Adrenal gland (tissue), 5 donors: ENCODE measurements at regions not wholly inside any gene's neighbourhood (a gene's known extent, or its start where the extent isn't known, plus 50 kb on each side); places are given as distances from the start of the nearest gene placed in this dataset.

Experiments
- CTCF ChIP-seq, 6 experiments: fragments of 450-650 bp in 4 of 6; fragments of 200-600 bp in 2 of 6; sonication (generic) in 1 of 6; IDR thresholded peaks; 1 replicate in 5 of 6; 2 replicates in 1 of 6; pipeline versions ENCODE4 v1.5.1 to v1.8.0; 2016 to 2021; ENCODE audit warnings: antibody characterized with exemption in 6 of 6, mild to moderate bottlenecking in 2 of 6, moderate library complexity in 1 of 6
- POLR2A ChIP-seq, 2 donors: fragments of 450-650 bp; IDR thresholded peaks; one replicate each; pipeline ENCODE4 v1.6.1; 2017; ENCODE audit warnings: antibody characterized with exemption in 2 of 2, mild to moderate bottlenecking in 2 of 2, moderate library complexity in 1 of 2
- donor health status: DM: no; HTN: no; CAD: no.

- TF ChIP-seq POLR2A (IDR thresholded peaks at IDR 0.05) = no peak
- TF ChIP-seq CTCF (IDR thresholded peaks at IDR 0.05) = no peak
Measured at GRCh38 chr11:8839306-8839956, 71.6 kb upstream of the AKIP1 start.
